ENCODE measurements at regions not wholly inside any gene's neighbourhood (a gene's known extent, or its start where the extent isn't known, plus 50 kb on each side); places are given as distances from the start of the nearest gene placed in this dataset.

DNA sequence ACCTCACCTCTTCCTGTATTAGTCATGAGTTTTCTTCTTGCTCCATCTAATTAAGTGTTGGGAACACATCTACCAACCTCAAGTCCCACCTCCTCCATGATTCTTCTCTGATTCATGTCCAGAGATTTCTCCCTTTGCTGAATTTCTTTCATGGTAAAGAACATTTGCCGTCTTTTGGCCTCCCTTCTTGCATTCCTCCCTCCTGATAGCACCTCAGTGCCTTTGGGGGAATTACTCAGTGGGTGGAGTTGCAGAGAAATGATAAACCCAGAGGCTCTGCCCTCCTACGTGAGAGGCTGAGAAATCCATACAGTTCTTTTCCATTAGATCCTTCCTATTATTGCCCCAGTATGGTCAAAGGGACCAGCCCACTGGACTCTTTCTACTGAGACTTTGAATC is 651.9 kb downstream of the SLC4A3 start:
- TF ChIP-seq, protein P1, sequence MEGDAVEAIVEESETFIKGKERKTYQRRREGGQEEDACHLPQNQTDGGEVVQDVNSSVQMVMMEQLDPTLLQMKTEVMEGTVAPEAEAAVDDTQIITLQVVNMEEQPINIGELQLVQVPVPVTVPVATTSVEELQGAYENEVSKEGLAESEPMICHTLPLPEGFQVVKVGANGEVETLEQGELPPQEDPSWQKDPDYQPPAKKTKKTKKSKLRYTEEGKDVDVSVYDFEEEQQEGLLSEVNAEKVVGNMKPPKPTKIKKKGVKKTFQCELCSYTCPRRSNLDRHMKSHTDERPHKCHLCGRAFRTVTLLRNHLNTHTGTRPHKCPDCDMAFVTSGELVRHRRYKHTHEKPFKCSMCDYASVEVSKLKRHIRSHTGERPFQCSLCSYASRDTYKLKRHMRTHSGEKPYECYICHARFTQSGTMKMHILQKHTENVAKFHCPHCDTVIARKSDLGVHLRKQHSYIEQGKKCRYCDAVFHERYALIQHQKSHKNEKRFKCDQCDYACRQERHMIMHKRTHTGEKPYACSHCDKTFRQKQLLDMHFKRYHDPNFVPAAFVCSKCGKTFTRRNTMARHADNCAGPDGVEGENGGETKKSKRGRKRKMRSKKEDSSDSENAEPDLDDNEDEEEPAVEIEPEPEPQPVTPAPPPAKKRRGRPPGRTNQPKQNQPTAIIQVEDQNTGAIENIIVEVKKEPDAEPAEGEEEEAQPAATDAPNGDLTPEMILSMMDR (IDR thresholded peaks at IDR 0.05; ENCODE audit: poor library complexity, severe bottlenecking), result no peak
- no peak for TF ChIP-seq POLR2AphosphoS5 (IDR thresholded peaks at IDR 0.05)
- no peak for TF ChIP-seq RAD21 (conservative IDR thresholded peaks at IDR 0.05)
- no peak for TF ChIP-seq EP300 (conservative IDR thresholded peaks at IDR 0.05; ENCODE audit: poor library complexity, severe bottlenecking)
- no peak for TF ChIP-seq EZH2 (IDR thresholded peaks at IDR 0.05; ENCODE audit: borderline replicate concordance, insufficient read depth, low read length, poor library complexity, severe bottlenecking)
- TF ChIP-seq, protein P2, sequence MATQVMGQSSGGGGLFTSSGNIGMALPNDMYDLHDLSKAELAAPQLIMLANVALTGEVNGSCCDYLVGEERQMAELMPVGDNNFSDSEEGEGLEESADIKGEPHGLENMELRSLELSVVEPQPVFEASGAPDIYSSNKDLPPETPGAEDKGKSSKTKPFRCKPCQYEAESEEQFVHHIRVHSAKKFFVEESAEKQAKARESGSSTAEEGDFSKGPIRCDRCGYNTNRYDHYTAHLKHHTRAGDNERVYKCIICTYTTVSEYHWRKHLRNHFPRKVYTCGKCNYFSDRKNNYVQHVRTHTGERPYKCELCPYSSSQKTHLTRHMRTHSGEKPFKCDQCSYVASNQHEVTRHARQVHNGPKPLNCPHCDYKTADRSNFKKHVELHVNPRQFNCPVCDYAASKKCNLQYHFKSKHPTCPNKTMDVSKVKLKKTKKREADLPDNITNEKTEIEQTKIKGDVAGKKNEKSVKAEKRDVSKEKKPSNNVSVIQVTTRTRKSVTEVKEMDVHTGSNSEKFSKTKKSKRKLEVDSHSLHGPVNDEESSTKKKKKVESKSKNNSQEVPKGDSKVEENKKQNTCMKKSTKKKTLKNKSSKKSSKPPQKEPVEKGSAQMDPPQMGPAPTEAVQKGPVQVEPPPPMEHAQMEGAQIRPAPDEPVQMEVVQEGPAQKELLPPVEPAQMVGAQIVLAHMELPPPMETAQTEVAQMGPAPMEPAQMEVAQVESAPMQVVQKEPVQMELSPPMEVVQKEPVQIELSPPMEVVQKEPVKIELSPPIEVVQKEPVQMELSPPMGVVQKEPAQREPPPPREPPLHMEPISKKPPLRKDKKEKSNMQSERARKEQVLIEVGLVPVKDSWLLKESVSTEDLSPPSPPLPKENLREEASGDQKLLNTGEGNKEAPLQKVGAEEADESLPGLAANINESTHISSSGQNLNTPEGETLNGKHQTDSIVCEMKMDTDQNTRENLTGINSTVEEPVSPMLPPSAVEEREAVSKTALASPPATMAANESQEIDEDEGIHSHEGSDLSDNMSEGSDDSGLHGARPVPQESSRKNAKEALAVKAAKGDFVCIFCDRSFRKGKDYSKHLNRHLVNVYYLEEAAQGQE (IDR thresholded peaks at IDR 0.05; ENCODE audit: borderline replicate concordance), result no peak
- no peak for TF ChIP-seq SMC3 (conservative IDR thresholded peaks at IDR 0.05; ENCODE audit: poor library complexity)
- TF ChIP-seq TAF1 (IDR thresholded peaks at IDR 0.05; ENCODE audit: low read depth), result no peak
- no peak for TF ChIP-seq MXI1 (conservative IDR thresholded peaks at IDR 0.05; ENCODE audit: poor library complexity, severe bottlenecking)
